Thoracic aorta (tissue), 2 donors: ENCODE measurements at regions not wholly inside any gene's neighbourhood (a gene's known extent, or its start where the extent isn't known, plus 50 kb on each side); places are given as distances from the start of the nearest gene placed in this dataset.

Source experiments
- ATAC-seq: fragments of 150-250 bp; one replicate; pipeline ENCODE4 v1.8.0; 2017; ENCODE audit warnings: low read depth; ENCODE audit not compliant: insufficient number of reproducible peaks, low FRiP score
- DNase-seq: peaks from one replicate; pipeline ENCODE4 v3.0.0-alpha.2; 2020; ENCODE audit warnings: low spot score
- H3K27ac ChIP-seq, 2 donors: fragments of 200-600 bp; sonication (generic); 1 replicate in 1 of 2; 2 replicates in 1 of 2; pipeline ENCODE4 v1.5.1; 2016; ENCODE audit warnings: mild to moderate bottlenecking in 2 of 2, moderate library complexity in 2 of 2
- H3K27me3 ChIP-seq: fragments of 200-600 bp; sonication (generic); replicated peaks from 2 replicates; pipeline ENCODE4 v1.6.0; 2016; ENCODE audit warnings: mild to moderate bottlenecking; ENCODE audit not compliant: insufficient read depth
- H3K36me3 ChIP-seq: fragments of 200-600 bp; sonication (generic); one replicate; pipeline ENCODE4 v1.5.1; 2016
- H3K4me1 ChIP-seq, 2 donors: fragments of 200-600 bp; sonication (generic); 1 replicate in 1 of 2; 2 replicates in 1 of 2; pipeline versions ENCODE4 v1.5.1 to v1.6.0; 2016; ENCODE audit warnings: low read depth in 2 of 2, mild to moderate bottlenecking in 1 of 2; ENCODE audit not compliant: control insufficient read depth in 1 of 2
- H3K4me3 ChIP-seq: fragments of 200-600 bp; sonication (generic); 2 replicates; pipeline ENCODE4 v1.5.1; 2016; ENCODE audit warnings: mild to moderate bottlenecking
- H3K9me3 ChIP-seq: fragments of 200-600 bp; sonication (generic); 2 replicates; pipeline ENCODE4 v1.5.1; 2016
- TF ChIP-seq, protein P1 (sequence below): fragments of 200-600 bp; sonication (generic); IDR thresholded peaks from one replicate; pipeline ENCODE4 v1.5.1; 2019; ENCODE audit warnings: antibody characterized with exemption

GRCh38 chr11:134646561-134646960 is 234.5 kb upstream of the B3GAT1 start:
- no peaks in the 10 kb centered on the region for H3K27me3 ChIP-seq
- DNase-seq (no peak), ATAC-seq (no peak)
- TF ChIP-seq, protein P1, sequence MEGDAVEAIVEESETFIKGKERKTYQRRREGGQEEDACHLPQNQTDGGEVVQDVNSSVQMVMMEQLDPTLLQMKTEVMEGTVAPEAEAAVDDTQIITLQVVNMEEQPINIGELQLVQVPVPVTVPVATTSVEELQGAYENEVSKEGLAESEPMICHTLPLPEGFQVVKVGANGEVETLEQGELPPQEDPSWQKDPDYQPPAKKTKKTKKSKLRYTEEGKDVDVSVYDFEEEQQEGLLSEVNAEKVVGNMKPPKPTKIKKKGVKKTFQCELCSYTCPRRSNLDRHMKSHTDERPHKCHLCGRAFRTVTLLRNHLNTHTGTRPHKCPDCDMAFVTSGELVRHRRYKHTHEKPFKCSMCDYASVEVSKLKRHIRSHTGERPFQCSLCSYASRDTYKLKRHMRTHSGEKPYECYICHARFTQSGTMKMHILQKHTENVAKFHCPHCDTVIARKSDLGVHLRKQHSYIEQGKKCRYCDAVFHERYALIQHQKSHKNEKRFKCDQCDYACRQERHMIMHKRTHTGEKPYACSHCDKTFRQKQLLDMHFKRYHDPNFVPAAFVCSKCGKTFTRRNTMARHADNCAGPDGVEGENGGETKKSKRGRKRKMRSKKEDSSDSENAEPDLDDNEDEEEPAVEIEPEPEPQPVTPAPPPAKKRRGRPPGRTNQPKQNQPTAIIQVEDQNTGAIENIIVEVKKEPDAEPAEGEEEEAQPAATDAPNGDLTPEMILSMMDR = no peak
- no peak overlapping the region for H3K27ac ChIP-seq
- no peak overlapping the region for H3K4me3 ChIP-seq
- no peaks in the 10 kb centered on the region for H3K9me3 ChIP-seq
- no peaks in the 10 kb centered on the region for H3K4me1 ChIP-seq
- H3K36me3 ChIP-seq = no peaks in the 10 kb centered on the region

GRCh38 chr11:134645576-134645975 is 233.5 kb upstream of the B3GAT1 start:
- no peak for ATAC-seq
- DNase-seq = no peak

DNA sequence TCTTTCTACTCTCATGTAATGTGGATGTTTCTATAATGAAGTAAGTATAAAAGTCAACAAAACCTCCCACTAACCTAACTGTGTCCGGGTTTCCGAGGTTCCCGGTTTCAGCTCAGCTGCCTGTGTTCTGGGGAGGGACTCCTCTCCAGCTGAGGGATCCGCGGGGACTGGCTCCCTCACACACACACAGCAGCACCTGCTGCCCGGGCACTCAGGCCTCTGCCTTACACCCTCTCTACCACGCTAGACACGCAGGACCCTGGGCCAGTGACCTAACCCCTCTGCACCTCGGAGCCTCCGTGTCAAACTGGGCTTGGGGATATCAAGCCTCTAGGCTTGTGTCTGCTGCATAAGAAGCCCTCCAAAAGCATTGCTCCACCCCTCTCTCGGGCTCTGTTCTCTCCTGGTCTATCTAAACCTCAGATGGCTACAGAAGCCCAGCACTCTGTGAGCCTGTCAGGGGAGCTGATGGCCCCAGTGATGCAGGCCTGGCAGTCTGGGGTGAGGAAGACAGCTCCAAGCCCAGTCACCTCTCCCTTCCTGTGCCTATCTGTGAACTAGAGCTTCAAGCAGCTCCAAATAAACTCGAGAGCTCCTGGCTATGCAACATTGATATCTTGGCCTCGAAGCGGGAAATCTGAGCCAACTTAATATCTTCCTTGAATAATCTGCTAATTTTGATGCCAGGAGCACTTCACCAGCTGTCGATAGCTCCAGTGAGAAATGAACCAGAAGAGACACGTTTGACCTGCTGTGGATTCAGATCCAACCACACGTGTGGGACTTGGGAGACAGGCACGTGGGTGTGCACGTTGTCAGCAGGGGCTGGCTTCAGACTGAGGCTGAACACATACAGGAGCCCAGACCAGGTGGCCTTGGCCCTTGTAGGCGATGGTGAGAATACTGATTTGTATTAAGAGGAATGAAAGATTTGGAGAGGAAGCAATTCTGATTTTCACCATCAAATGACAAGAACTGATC is 232.7 kb upstream of the B3GAT1 start:
- DNase-seq = no peak
- no peak overlapping the region for H3K4me3 ChIP-seq
- no peaks in the 10 kb centered on the region for H3K27me3 ChIP-seq
- ATAC-seq = no peak
- H3K9me3 ChIP-seq = no peaks in the 10 kb centered on the region
- no peaks in the 10 kb centered on the region for H3K4me1 ChIP-seq
- TF ChIP-seq, protein P1 = no peak
- no peaks in the 10 kb centered on the region for H3K36me3 ChIP-seq
- H3K27ac ChIP-seq = no peak overlapping the region

More at GRCh38 chr11:134645576-134645975, 233.5 kb upstream of the B3GAT1 start:
- Histone ChIP-seq H3K27me3 (no peaks in the 10 kb centered on the region), H3K4me1 (no peaks in the 10 kb centered on the region), H3K4me3 (no peak overlapping the region), H3K9me3 (no peaks in the 10 kb centered on the region), H3K27ac (no peak overlapping the region), H3K36me3 (no peaks in the 10 kb centered on the region)
- TF ChIP-seq, protein P1 = no peak

DNA sequence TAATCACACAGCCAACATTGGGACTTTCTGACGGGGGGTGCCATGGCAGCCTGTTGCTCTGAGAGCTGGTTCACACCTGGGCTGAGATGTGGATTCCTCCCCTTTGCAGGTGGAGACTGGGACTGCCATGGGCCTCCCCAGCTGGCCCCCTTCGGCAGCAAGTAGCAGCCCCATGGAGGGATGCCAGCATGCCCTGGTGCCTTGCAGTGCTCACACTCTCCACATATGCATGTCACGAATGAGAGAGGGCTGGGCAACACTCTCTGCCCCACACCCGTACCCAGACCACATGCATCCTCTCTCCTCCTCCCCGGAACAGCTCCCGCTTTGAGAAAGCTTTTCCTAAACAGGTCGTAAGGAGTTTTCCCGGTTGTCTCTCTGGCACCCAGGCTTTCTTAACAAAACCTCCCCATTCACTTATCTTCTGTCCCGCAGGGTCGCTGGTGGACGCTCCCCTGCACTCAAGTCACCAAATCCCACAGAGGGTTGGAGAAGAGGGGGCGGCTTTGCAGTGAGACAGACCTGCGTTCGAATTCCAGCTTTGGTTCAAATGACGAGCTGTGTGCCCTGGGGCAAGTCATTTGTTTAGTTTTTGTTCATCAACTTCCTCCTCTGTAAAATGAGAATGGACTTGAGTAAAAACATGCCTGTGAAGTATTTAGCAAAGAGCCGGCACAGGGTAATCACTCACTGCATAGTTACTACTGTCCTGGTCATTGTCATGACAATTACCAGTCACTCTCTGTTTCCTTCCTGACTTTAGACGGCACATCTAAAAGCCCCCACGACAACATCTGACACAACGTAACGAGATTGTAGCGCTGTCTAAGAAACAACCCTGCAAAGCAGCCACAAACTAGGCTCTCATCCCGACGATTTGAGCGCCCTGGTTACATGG is 231.3 kb upstream of the B3GAT1 start:
- no peak overlapping the region for H3K4me3 ChIP-seq
- TF ChIP-seq, protein P1 = no peak

DNA sequence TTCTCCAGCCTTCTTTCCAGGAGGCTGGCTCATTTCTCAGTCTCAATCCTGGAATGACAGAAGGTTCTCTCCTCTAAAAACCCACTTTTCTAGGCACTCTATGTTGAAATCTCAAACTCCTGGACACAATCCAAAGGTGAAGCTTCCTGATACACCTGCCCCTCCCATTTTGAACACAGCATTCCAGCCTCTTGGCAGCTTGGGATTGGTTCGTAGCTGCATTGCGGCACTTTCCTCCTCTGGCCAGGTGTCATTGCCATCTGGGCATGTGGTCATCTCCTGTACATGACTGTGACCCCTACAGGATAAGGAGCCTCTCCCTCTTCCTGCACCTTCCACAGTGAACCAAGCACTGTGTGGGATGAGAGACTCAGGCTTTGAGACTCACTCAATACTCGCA is 230.2 kb upstream of the B3GAT1 start:
- TF ChIP-seq, protein P1 = no peak
- no peak for DNase-seq
- no peak for ATAC-seq
- Histone ChIP-seq H3K4me3 (no peak overlapping the region), H3K4me1 (no peaks in the 10 kb centered on the region), H3K27ac (no peak overlapping the region), H3K36me3 (no peaks in the 10 kb centered on the region), H3K9me3 (no peaks in the 10 kb centered on the region), H3K27me3 (no peaks in the 10 kb centered on the region)

More for the DNA sequence above, 231.3 kb upstream of the B3GAT1 start:
- Histone ChIP-seq H3K4me1 (no peaks in the 10 kb centered on the region), H3K27ac (no peak overlapping the region), H3K36me3 (no peaks in the 10 kb centered on the region), H3K9me3 (no peaks in the 10 kb centered on the region), H3K27me3 (no peaks in the 10 kb centered on the region)
- no peak for ATAC-seq
- DNase-seq = no peak
